ENCODE measurements at regions not wholly inside any gene's neighbourhood (a gene's known extent, or its start where the extent isn't known, plus 50 kb on each side); places are given as distances from the start of the nearest gene placed in this dataset.

GRCh38 chr12:28884904-28885679 lies 264.0 kb upstream of the FAR2 start:
- DNase-seq = no peak

GRCh38 chr12:28885928-28886327 lies 263.1 kb upstream of the FAR2 start:
- no peak for DNase-seq

- DNase-seq = no peak
Observed at GRCh38 chr12:28887461-28887990, 261.6 kb upstream of the FAR2 start.

- no peak for DNase-seq
Observed at GRCh38 chr12:28890664-28891063, 258.4 kb upstream of the FAR2 start.

GRCh38 chr12:28891126-28891525 lies 258.0 kb upstream of the FAR2 start:
- no peak for DNase-seq

- no peak for DNase-seq
Observed at GRCh38 chr12:28893365-28893764, 255.7 kb upstream of the FAR2 start.

GRCh38 chr12:28893856-28894255 lies 255.2 kb upstream of the FAR2 start:
- DNase-seq = no peak

GRCh38 chr12:28896421-28896820 lies 252.7 kb upstream of the FAR2 start:
- DNase-seq = no peak

GRCh38 chr12:28898038-28898437 lies 251.0 kb upstream of the FAR2 start:
- DNase-seq = no peak

GRCh38 chr12:28899951-28900350 lies 249.1 kb upstream of the FAR2 start:
- peak; percentile 55 for DNase-seq

- DNase-seq = no peak
Observed at GRCh38 chr12:28905220-28905955, 243.7 kb upstream of the FAR2 start.

GRCh38 chr12:28908646-28909045 lies 240.4 kb upstream of the FAR2 start:
- DNase-seq = no peak

GRCh38 chr12:28909291-28909690 lies 239.8 kb upstream of the FAR2 start:
- peak; percentile 28 for DNase-seq

- DNase-seq = no peak
Observed at GRCh38 chr12:28925719-28926376, 223.2 kb upstream of the FAR2 start.

- DNase-seq = no peak
Observed at GRCh38 chr12:28930704-28931103, 218.4 kb upstream of the FAR2 start.

GRCh38 chr12:28933176-28933575 lies 215.9 kb upstream of the FAR2 start:
- no peak for DNase-seq

- no peak for DNase-seq
Observed at GRCh38 chr12:28933864-28934527, 215.1 kb upstream of the FAR2 start.

GRCh38 chr12:28936221-28936620 lies 212.9 kb upstream of the FAR2 start:
- DNase-seq = no peak

GRCh38 chr12:28936711-28937110 lies 212.4 kb upstream of the FAR2 start:
- DNase-seq = no peak

- no peak for DNase-seq
Observed at GRCh38 chr12:28937196-28937595, 211.9 kb upstream of the FAR2 start.

GRCh38 chr12:28938056-28938455 lies 211.0 kb upstream of the FAR2 start:
- DNase-seq = no peak

GRCh38 chr12:28938581-28939235 lies 210.4 kb upstream of the FAR2 start:
- no peak for DNase-seq

GRCh38 chr12:28939427-28939826 lies 209.7 kb upstream of the FAR2 start:
- no peak for DNase-seq
